ENCODE measurements at regions not wholly inside any gene's neighbourhood (a gene's known extent, or its start where the extent isn't known, plus 50 kb on each side); places are given as distances from the start of the nearest gene placed in this dataset.
A peak's percentile ranks its signal among the peaks of the same experiment; 100 is the strongest.

GRCh38 chr1:90139837-90140236, 144.9 kb downstream of the ZNF326 start:
- Histone ChIP-seq H3K4me1 (no peaks in the 10 kb centered on the region), H3K36me3 (no peaks in the 10 kb centered on the region), H3K4me3 (no peak overlapping the region), H3K27me3 (no peaks in the 10 kb centered on the region), H3K9me3 (no peaks in the 10 kb centered on the region), H3K27ac (no peak overlapping the region)
- TF ChIP-seq EP300 (IDR thresholded peaks at IDR 0.05) (no peak), POLR2A (IDR thresholded peaks at IDR 0.05) (no peak)
- DNase-seq (ENCODE audit: low spot score in 2 of 2): no peak

GRCh38 chr1:90135286-90135685, 140.4 kb downstream of the ZNF326 start:
- no peak overlapping the region for H3K27ac ChIP-seq
- peaks cover 5% of the 10 kb centered on the region for H3K4me1 ChIP-seq
- no peaks in the 10 kb centered on the region for H3K27me3 ChIP-seq
- TF ChIP-seq EP300 (IDR thresholded peaks at IDR 0.05): no peak
- no peak for TF ChIP-seq POLR2A (IDR thresholded peaks at IDR 0.05)
- TF ChIP-seq CTCF (IDR thresholded peaks at IDR 0.05): no peak
- no peaks in the 10 kb centered on the region for H3K36me3 ChIP-seq
- no peak overlapping the region for H3K4me3 ChIP-seq
- no peaks in the 10 kb centered on the region for H3K9me3 ChIP-seq
- WGBS: 66% methylated on average over 3 of the region's 3 CpGs
- DNase-seq (ENCODE audit: low spot score in 2 of 2): no peak

GRCh38 chr1:90134175-90134955, 139.5 kb downstream of the ZNF326 start:
- TF ChIP-seq EP300 (IDR thresholded peaks at IDR 0.05): no peak
- no peak for TF ChIP-seq CTCF (IDR thresholded peaks at IDR 0.05)
- TF ChIP-seq POLR2AphosphoS5 (IDR thresholded peaks at IDR 0.05): no peak
- TF ChIP-seq POLR2A (IDR thresholded peaks at IDR 0.05): no peak

GRCh38 chr1:90133133-90133532, 138.2 kb downstream of the ZNF326 start:
- Histone ChIP-seq H3K36me3 (no peaks in the 10 kb centered on the region), H3K27me3 (no peaks in the 10 kb centered on the region), H3K9me3 (no peaks in the 10 kb centered on the region), H3K27ac (no peak overlapping the region), H3K4me3 (no peak overlapping the region), H3K4me1 (peaks cover 5% of the 10 kb centered on the region)
- TF ChIP-seq POLR2AphosphoS5 (IDR thresholded peaks at IDR 0.05) (no peak), CTCF (IDR thresholded peaks at IDR 0.05) (peak in 1 of 2 donors; percentile 10), POLR2A (IDR thresholded peaks at IDR 0.05) (no peak)
- DNase-seq (ENCODE audit: low spot score in 2 of 2): no peak
- WGBS: 0% methylated on average over 2 of the region's 2 CpGs

More at GRCh38 chr1:90134175-90134955, 139.5 kb downstream of the ZNF326 start:
- no peak for DNase-seq (ENCODE audit: low spot score in 2 of 2)
- peaks cover 5% of the 10 kb centered on the region for H3K4me1 ChIP-seq
- no peaks in the 10 kb centered on the region for H3K27me3 ChIP-seq
- no peak overlapping the region for H3K4me3 ChIP-seq
- no peaks in the 10 kb centered on the region for H3K9me3 ChIP-seq
- WGBS: 32% methylated on average over 6 of the region's 6 CpGs
- H3K27ac ChIP-seq: no peak overlapping the region
- no peaks in the 10 kb centered on the region for H3K36me3 ChIP-seq

GRCh38 chr1:90132306-90132705, 137.4 kb downstream of the ZNF326 start:
- Histone ChIP-seq H3K9me3 (no peaks in the 10 kb centered on the region), H3K27me3 (no peaks in the 10 kb centered on the region), H3K27ac (no peak overlapping the region), H3K4me1 (peaks cover 5% of the 10 kb centered on the region), H3K4me3 (no peak overlapping the region), H3K36me3 (no peaks in the 10 kb centered on the region)
- TF ChIP-seq POLR2AphosphoS5 (IDR thresholded peaks at IDR 0.05): no peak
- no peak for DNase-seq (ENCODE audit: low spot score in 2 of 2)
- WGBS: 44% methylated on average over 1 of the region's 1 CpG

GRCh38 chr1:90127288-90127953, 132.5 kb downstream of the ZNF326 start:
- WGBS: 53% methylated on average over 1 of the region's 1 CpG
- no peak overlapping the region for H3K4me3 ChIP-seq
- TF ChIP-seq POLR2A (IDR thresholded peaks at IDR 0.05): no peak
- TF ChIP-seq CTCF (IDR thresholded peaks at IDR 0.05): no peak
- no peak for TF ChIP-seq EP300 (IDR thresholded peaks at IDR 0.05)
- no peak for TF ChIP-seq POLR2AphosphoS5 (IDR thresholded peaks at IDR 0.05)
- H3K36me3 ChIP-seq: no peaks in the 10 kb centered on the region
- no peak for DNase-seq (ENCODE audit: low spot score in 2 of 2)
- H3K4me1 ChIP-seq: no peaks in the 10 kb centered on the region
- H3K27me3 ChIP-seq: peaks cover 3% of the 10 kb centered on the region
- no peaks in the 10 kb centered on the region for H3K9me3 ChIP-seq
- no peak overlapping the region for H3K27ac ChIP-seq
